Adrenal gland (tissue), 5 donors: ENCODE measurements at regions not wholly inside any gene's neighbourhood (a gene's known extent, or its start where the extent isn't known, plus 50 kb on each side); places are given as distances from the start of the nearest gene placed in this dataset.

Source experiments
- POLR2A ChIP-seq, 2 donors: fragments of 450-650 bp; IDR thresholded peaks; one replicate each; pipeline ENCODE4 v1.6.1; 2017; ENCODE audit warnings: antibody characterized with exemption in 2 of 2, mild to moderate bottlenecking in 2 of 2, moderate library complexity in 1 of 2
- TF ChIP-seq, protein P1 (sequence below), 6 experiments: fragments of 450-650 bp in 4 of 6; fragments of 200-600 bp in 2 of 6; sonication (generic) in 1 of 6; IDR thresholded peaks; 1 replicate in 5 of 6; 2 replicates in 1 of 6; pipeline versions ENCODE4 v1.5.1 to v1.8.0; 2016 to 2021; ENCODE audit warnings: antibody characterized with exemption in 6 of 6, mild to moderate bottlenecking in 2 of 6, moderate library complexity in 1 of 6
- donor health status: DM: no; HTN: no; CAD: no.

DNA sequence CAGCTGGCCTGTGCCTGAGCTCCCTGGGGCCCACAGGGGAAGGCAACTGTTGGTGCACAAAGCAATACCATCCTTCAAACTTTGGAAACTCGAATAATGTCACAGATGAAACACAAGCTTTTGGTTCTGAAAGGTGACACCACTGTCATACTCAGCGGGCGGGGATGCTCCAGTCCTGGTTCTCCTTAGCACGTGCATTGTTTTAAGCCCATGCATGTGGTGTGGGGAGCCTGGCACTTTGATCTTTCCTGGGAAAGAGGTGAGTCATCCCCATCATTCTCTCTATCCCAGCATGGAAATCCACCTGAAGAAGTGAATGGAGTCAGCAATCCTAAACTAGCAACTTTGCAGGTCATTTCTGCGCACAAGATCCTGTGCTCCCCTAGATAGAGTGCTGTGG is 119.6 kb downstream of the GLRX3 start:
- TF ChIP-seq, protein P1, sequence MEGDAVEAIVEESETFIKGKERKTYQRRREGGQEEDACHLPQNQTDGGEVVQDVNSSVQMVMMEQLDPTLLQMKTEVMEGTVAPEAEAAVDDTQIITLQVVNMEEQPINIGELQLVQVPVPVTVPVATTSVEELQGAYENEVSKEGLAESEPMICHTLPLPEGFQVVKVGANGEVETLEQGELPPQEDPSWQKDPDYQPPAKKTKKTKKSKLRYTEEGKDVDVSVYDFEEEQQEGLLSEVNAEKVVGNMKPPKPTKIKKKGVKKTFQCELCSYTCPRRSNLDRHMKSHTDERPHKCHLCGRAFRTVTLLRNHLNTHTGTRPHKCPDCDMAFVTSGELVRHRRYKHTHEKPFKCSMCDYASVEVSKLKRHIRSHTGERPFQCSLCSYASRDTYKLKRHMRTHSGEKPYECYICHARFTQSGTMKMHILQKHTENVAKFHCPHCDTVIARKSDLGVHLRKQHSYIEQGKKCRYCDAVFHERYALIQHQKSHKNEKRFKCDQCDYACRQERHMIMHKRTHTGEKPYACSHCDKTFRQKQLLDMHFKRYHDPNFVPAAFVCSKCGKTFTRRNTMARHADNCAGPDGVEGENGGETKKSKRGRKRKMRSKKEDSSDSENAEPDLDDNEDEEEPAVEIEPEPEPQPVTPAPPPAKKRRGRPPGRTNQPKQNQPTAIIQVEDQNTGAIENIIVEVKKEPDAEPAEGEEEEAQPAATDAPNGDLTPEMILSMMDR (IDR thresholded peaks at IDR 0.05): no peak
- no peak for TF ChIP-seq POLR2A (IDR thresholded peaks at IDR 0.05)
